Type B pancreatic cell (in vitro differentiated cells): ENCODE measurements at regions not wholly inside any gene's neighbourhood (a gene's known extent, or its start where the extent isn't known, plus 50 kb on each side); places are given as distances from the start of the nearest gene placed in this dataset.
"Not testable (repeated sequence)": the region's sequence is repeated elsewhere in the genome, so short reads cannot be mapped to it uniquely, and the experiment has no call there.

Source experiments
- DNase-seq: peaks from one replicate; pipeline ENCODE4 v3.0.0; 2021; ENCODE audit warnings: mixed read lengths; ENCODE audit not compliant: unreplicated experiment; ENCODE audit errors: extremely low spot score
- H3K27ac Mint-ChIP-seq: 2 replicates; pipeline ENCODE4 v1.8.0; 2021; ENCODE audit warnings: mild to moderate bottlenecking, mixed read lengths
- H3K27me3 Mint-ChIP-seq: 2 replicates; pipeline ENCODE4 v1.8.0; 2021; ENCODE audit warnings: mixed read lengths
- H3K36me3 Mint-ChIP-seq: 2 replicates; pipeline ENCODE4 v1.8.0; 2021; ENCODE audit warnings: mixed read lengths
- H3K4me1 Mint-ChIP-seq: one replicate; pipeline ENCODE4 v1.8.0; 2021; ENCODE audit warnings: mixed read lengths; ENCODE audit not compliant: unreplicated experiment
- H3K4me3 Mint-ChIP-seq: 2 replicates; pipeline ENCODE4 v1.8.0; 2021; ENCODE audit warnings: mild to moderate bottlenecking, mixed read lengths
- H3K9me3 Mint-ChIP-seq: 2 replicates; pipeline ENCODE4 v1.8.0; 2021; ENCODE audit warnings: mixed read lengths
- TF ChIP-seq, protein P1 (sequence below): fragments of 200-600 bp; sonication (generic); conservative IDR thresholded peaks from 2 replicates; pipeline ENCODE4 v1.5.0; 2021; ENCODE audit warnings: antibody characterized with exemption, mild to moderate bottlenecking

DNA sequence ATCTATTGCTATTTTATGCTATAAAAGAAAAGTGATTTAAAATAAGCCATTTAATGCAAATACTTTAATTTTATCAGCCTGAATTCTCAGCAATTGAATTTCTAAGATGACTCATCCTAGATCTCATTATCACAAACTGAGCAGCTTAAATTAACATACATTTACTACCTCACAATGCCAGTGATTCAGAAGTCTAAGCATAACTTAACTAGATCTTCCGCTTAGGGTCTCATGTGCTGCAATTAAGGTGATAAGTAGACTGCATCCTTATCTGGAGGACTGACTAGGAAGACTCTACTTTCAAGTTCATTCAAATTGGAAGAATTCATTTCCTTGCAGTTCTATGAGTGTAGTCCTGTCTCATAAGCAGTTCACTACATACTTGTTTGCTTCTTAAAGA lies 286.6 kb downstream of the COL11A1 start:
- no peak for DNase-seq
- TF ChIP-seq, protein P1, sequence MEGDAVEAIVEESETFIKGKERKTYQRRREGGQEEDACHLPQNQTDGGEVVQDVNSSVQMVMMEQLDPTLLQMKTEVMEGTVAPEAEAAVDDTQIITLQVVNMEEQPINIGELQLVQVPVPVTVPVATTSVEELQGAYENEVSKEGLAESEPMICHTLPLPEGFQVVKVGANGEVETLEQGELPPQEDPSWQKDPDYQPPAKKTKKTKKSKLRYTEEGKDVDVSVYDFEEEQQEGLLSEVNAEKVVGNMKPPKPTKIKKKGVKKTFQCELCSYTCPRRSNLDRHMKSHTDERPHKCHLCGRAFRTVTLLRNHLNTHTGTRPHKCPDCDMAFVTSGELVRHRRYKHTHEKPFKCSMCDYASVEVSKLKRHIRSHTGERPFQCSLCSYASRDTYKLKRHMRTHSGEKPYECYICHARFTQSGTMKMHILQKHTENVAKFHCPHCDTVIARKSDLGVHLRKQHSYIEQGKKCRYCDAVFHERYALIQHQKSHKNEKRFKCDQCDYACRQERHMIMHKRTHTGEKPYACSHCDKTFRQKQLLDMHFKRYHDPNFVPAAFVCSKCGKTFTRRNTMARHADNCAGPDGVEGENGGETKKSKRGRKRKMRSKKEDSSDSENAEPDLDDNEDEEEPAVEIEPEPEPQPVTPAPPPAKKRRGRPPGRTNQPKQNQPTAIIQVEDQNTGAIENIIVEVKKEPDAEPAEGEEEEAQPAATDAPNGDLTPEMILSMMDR, result no peak
- Mint-ChIP-seq H3K27me3 (no peaks in the 10 kb centered on the region), H3K9me3 (no peaks in the 10 kb centered on the region), H3K36me3 (no peaks in the 10 kb centered on the region), H3K4me3 (no peak overlapping the region), H3K27ac (no peak overlapping the region), H3K4me1 (no peaks in the 10 kb centered on the region)

DNA sequence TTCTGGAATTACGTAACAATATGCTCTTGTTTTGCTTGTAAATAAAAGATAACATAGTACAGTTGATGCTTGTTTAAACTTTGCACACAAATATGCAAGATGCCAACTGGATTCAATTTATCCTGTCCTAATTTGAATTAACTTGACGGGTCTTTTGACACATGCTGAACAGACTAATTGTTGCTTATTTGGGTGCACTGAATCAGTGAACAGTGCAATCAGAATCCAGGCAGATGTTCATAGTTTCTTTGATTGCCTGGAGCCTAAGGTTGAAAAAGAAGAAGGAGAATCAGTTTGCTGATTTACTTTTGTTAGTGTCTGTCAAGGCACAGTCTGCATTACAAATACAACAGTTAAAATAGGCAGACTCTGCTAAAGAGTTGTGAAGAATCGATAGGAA lies 307.9 kb downstream of the COL11A1 start:
- no peaks in the 10 kb centered on the region for H3K9me3 Mint-ChIP-seq

DNA sequence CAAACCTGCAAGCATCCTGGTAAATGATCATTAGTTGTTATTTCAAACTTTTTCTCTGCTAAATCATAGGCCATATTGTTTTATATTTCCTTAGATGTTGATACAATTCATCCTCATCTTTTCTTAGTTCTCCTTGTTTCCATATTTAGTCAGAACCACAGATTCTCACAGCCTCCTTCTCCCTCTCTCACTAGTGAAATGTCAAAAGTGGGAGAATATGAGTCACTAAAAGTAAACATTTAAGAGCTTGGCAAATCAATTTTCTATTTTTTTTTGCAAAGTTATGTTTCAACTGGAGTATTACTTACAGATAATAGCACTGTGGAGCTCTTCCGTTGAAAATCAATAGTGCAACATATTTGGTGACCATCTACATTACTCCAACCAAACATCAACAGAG lies 308.8 kb downstream of the COL11A1 start:
- H3K36me3 Mint-ChIP-seq, result no peaks in the 10 kb centered on the region
- no peaks in the 10 kb centered on the region for H3K27me3 Mint-ChIP-seq
- H3K9me3 Mint-ChIP-seq, result no peaks in the 10 kb centered on the region
- H3K4me1 Mint-ChIP-seq, result no peaks in the 10 kb centered on the region
- TF ChIP-seq, protein P1, result no peak
- no peak overlapping the region for H3K4me3 Mint-ChIP-seq
- no peak for DNase-seq
- H3K27ac Mint-ChIP-seq, result no peak overlapping the region

More for the DNA sequence above, 307.9 kb downstream of the COL11A1 start:
- no peak for DNase-seq
- Mint-ChIP-seq H3K4me3 (no peak overlapping the region), H3K4me1 (no peaks in the 10 kb centered on the region), H3K27me3 (no peaks in the 10 kb centered on the region), H3K36me3 (no peaks in the 10 kb centered on the region), H3K27ac (no peak overlapping the region)
- TF ChIP-seq, protein P1, result no peak

DNA sequence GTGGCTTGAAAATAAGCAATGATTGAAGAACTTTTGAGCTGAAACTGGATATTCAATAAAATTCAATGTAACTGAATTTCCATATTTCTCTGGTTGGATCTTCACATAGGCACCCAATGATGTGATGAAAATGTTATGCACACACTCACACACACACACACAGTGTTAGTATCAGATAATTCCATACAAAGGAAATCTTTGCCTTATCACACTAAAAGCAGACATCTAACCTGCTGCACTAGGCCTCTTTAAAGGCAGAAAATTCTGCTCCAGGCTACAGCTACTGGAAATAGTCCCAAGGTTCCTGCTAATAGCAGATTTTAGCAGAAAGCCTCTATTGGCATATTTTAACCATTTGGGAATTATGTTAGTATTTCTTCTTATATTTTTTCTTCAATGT lies 309.6 kb downstream of the COL11A1 start:
- Mint-ChIP-seq H3K9me3 (no peaks in the 10 kb centered on the region), H3K4me1 (no peaks in the 10 kb centered on the region), H3K4me3 (no peak overlapping the region), H3K36me3 (no peaks in the 10 kb centered on the region), H3K27me3 (no peaks in the 10 kb centered on the region), H3K27ac (no peak overlapping the region)
- DNase-seq, result no peak
- TF ChIP-seq, protein P1, result no peak

DNA sequence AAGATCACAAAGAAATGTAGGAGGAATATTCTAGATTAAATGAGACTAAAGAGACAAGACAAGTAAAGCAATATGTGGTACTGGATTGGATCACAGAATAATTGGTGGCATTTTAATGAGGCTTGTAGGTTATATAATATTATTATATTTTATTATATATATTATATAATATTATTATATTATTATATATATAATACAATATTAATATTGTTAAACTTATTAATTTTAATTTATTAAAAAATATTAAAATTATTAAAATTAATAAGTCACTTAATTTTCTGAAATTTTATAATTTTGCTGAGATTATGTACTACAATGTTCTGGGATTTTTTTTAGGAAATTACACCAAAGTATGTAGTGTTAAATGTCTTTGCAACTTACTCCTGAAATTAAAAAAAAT lies 311.9 kb downstream of the COL11A1 start:
- no peak overlapping the region for H3K4me3 Mint-ChIP-seq
- H3K36me3 Mint-ChIP-seq, result no peaks in the 10 kb centered on the region
- H3K27me3 Mint-ChIP-seq, result no peaks in the 10 kb centered on the region
- TF ChIP-seq, protein P1, result no peak
- no peaks in the 10 kb centered on the region for H3K4me1 Mint-ChIP-seq
- H3K27ac Mint-ChIP-seq, result no peak overlapping the region
- DNase-seq, result no peak
- no peaks in the 10 kb centered on the region for H3K9me3 Mint-ChIP-seq

DNA sequence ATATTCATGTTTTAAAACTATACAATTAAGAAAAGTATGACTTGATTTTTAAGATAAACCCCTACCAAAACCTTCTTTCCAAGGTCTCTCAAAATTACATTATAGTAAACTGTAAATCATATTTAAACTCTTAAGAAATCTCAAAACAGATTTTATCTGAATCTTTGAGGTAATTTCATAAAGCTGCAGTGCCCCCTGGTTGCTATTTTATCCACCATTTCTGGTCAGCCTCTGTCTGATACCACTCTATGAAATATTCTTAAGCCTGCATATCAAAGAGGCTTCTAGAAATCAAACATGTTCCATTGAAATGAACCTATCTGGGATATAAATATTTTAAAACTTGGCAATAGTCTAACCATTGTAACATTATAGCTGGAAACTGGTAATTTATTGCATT lies 317.3 kb downstream of the COL11A1 start:
- H3K27ac Mint-ChIP-seq, result no peak overlapping the region
- no peaks in the 10 kb centered on the region for H3K4me1 Mint-ChIP-seq
- no peaks in the 10 kb centered on the region for H3K9me3 Mint-ChIP-seq
- no peaks in the 10 kb centered on the region for H3K27me3 Mint-ChIP-seq
- no peak overlapping the region for H3K4me3 Mint-ChIP-seq
- H3K36me3 Mint-ChIP-seq, result no peaks in the 10 kb centered on the region
- no peak for DNase-seq
- TF ChIP-seq, protein P1, result peak; percentile 45

DNA sequence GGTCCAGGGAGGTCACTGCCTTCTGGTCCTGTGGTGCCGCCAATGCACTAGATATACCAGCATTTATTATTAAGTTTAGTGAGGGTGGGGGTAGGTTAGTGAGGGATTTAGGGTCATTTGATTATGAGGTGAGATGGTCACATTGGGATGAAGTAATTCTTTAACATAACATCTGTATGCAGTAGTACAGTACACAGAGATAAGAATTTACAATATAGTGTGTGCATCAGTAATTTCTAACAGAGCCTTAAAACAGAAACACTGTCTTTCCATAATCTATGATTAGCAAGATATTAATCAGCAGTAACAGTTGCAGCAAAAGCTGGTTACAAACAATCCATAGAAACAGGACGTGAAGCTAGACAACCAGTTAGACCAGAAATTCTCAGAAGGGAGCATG lies 318.4 kb downstream of the COL11A1 start:
- H3K4me1 Mint-ChIP-seq, H3K4me3 Mint-ChIP-seq, H3K27ac Mint-ChIP-seq, H3K36me3 Mint-ChIP-seq, DNase-seq, H3K27me3 Mint-ChIP-seq, H3K9me3 Mint-ChIP-seq: not testable (repeated sequence)
